ENCODE measurements at regions not wholly inside any gene's neighbourhood (a gene's known extent, or its start where the extent isn't known, plus 50 kb on each side); places are given as distances from the start of the nearest gene placed in this dataset.

DNA sequence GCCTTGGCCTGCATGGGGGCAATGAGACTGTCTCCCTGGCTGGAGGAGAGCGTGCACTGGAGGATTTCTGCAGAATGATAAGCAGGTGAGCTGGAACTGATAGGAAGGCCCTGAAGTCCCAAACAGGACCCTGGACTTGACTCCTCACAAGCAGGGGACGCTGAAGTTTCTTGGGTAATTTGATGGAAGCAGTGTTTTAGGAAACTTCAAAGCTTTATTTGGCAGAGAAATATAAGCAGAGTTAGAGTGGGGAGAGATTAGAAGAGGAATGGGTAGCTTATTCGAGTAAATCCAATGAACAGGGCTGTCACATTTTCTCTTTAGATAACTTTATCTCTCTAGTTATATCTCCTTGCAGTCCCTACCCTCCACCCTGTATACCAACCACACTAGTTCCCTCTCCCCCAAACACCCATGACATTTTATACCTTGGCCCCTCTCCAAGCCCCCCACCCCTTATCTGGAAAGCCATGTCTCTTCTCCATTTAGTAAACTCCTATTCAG lies 73.6 kb upstream of the IGFBP5 start:
- TF ChIP-seq, protein P1, sequence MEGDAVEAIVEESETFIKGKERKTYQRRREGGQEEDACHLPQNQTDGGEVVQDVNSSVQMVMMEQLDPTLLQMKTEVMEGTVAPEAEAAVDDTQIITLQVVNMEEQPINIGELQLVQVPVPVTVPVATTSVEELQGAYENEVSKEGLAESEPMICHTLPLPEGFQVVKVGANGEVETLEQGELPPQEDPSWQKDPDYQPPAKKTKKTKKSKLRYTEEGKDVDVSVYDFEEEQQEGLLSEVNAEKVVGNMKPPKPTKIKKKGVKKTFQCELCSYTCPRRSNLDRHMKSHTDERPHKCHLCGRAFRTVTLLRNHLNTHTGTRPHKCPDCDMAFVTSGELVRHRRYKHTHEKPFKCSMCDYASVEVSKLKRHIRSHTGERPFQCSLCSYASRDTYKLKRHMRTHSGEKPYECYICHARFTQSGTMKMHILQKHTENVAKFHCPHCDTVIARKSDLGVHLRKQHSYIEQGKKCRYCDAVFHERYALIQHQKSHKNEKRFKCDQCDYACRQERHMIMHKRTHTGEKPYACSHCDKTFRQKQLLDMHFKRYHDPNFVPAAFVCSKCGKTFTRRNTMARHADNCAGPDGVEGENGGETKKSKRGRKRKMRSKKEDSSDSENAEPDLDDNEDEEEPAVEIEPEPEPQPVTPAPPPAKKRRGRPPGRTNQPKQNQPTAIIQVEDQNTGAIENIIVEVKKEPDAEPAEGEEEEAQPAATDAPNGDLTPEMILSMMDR (IDR thresholded peaks at IDR 0.05; ENCODE audit: low read depth, low read length): no peak
- TF ChIP-seq POLR2A (IDR thresholded peaks at IDR 0.05; ENCODE audit: extremely low read depth, insufficient read length): no peak
